DND-41 (cell line): ENCODE measurements at regions not wholly inside any gene's neighbourhood (a gene's known extent, or its start where the extent isn't known, plus 50 kb on each side); places are given as distances from the start of the nearest gene placed in this dataset.

Experiments
- EZH2 ChIP-seq: IDR thresholded peaks from 3 replicates; pipeline ENCODE4 v1.6.1; 2012; ENCODE audit warnings: borderline replicate concordance, low read depth, mild to moderate bottlenecking, moderate library complexity, low read length, inconsistent platforms; ENCODE audit not compliant: severe bottlenecking
- TF ChIP-seq, protein P1 (sequence below): IDR thresholded peaks from 2 replicates; pipeline ENCODE4 v1.5.1; 2012; ENCODE audit warnings: borderline replicate concordance, low read length, moderate library complexity, mild to moderate bottlenecking; ENCODE audit not compliant: poor library complexity, severe bottlenecking; ENCODE audit errors: extremely low read depth

DNA sequence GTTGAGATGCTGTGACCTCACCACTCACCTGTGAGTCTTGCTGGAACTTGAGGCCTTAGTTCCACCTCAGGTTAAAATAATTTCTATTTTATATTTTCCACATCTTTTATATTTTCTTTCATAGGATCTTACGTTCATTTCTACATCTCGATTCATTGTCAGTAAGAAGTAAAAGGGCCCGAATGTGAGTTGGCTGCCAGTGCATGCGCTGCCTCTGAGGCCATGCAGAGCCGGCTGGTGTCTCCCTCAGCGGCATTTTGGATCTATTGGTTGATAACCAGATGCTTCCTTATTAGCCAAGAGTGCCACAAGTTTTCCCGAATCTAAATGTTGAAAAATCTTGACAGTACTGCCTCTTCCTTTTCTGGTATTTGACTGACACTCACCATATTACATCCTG is 347.3 kb downstream of the TEX29 start:
- TF ChIP-seq, protein P1, sequence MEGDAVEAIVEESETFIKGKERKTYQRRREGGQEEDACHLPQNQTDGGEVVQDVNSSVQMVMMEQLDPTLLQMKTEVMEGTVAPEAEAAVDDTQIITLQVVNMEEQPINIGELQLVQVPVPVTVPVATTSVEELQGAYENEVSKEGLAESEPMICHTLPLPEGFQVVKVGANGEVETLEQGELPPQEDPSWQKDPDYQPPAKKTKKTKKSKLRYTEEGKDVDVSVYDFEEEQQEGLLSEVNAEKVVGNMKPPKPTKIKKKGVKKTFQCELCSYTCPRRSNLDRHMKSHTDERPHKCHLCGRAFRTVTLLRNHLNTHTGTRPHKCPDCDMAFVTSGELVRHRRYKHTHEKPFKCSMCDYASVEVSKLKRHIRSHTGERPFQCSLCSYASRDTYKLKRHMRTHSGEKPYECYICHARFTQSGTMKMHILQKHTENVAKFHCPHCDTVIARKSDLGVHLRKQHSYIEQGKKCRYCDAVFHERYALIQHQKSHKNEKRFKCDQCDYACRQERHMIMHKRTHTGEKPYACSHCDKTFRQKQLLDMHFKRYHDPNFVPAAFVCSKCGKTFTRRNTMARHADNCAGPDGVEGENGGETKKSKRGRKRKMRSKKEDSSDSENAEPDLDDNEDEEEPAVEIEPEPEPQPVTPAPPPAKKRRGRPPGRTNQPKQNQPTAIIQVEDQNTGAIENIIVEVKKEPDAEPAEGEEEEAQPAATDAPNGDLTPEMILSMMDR = no peak
- TF ChIP-seq EZH2 = no peak
